ENCODE measurements at regions not wholly inside any gene's neighbourhood (a gene's known extent, or its start where the extent isn't known, plus 50 kb on each side); places are given as distances from the start of the nearest gene placed in this dataset.

GRCh38 chr3:53989451-53989850, 97.8 kb upstream of the SELENOK start:
- no peaks in the 10 kb centered on the region for H3K4me1 ChIP-seq (ENCODE audit: control insufficient read depth, insufficient read depth, low read length)
- TF ChIP-seq POLR2AphosphoS5 (IDR thresholded peaks at IDR 0.05; ENCODE audit: low read depth, low read length) = no peak
- ATAC-seq = no peak

GRCh38 chr3:53978386-53978785, 86.7 kb upstream of the SELENOK start:
- Histone ChIP-seq H3K4me1 (ENCODE audit: control insufficient read depth, insufficient read depth, low read length) (no peaks in the 10 kb centered on the region), H3K4me3 (ENCODE audit: low read depth in 2 of 2, low read length in 2 of 2) (no peak overlapping the region), H3K27me3 (ENCODE audit: control insufficient read depth, insufficient read depth, low read length) (no peaks in the 10 kb centered on the region; the same call in 1 of the 2 replicates), H3K27ac (ENCODE audit: low read length) (no peak overlapping the region), H3K36me3 (ENCODE audit: control insufficient read depth, insufficient read depth, low read length) (no peaks in the 10 kb centered on the region), H3K9me3 (ENCODE audit: control insufficient read depth, insufficient read depth, low read depth, low read length) (no peaks in the 10 kb centered on the region)
- BruUV-seq (replicated peaks) = no TSS peak
- CTCF ChIA-PET = no interaction called here
- intact Hi-C loops (cut with micrococcal nuclease; ENCODE audit: unreplicated experiment) = no loop called here
- in situ Hi-C loops (cut with HindIII; ENCODE audit: low pct_unique_long_range_greater_than_20kb, low sequenced_read_pairs) = no loop called here
- no peak for ATAC-seq
- DNase-seq (ENCODE audit: low read depth, low spot score) = no peak
- TF ChIP-seq POLR2AphosphoS5 (IDR thresholded peaks at IDR 0.05; ENCODE audit: low read depth, low read length) = no peak
- no peak for TF ChIP-seq REST (IDR thresholded peaks at IDR 0.05; ENCODE audit: insufficient read depth in 1 of 2, low read depth in 2 of 2, low read length in 1 of 2)
- TF ChIP-seq CTCF (IDR thresholded peaks at IDR 0.05) = no peak
- TF ChIP-seq TCF7L2 (IDR thresholded peaks at IDR 0.05; ENCODE audit: low read depth, low read length) = no peak
- TF ChIP-seq SIN3A (IDR thresholded peaks at IDR 0.05; ENCODE audit: borderline replicate concordance, insufficient read depth, low read depth, low read length) = no peak
- POLR2A ChIA-PET = no interaction called here

More at GRCh38 chr3:53989451-53989850, 97.8 kb upstream of the SELENOK start:
- no peak overlapping the region for H3K4me3 ChIP-seq (ENCODE audit: low read depth in 2 of 2, low read length in 2 of 2)
- DNase-seq (ENCODE audit: low read depth, low spot score) = no peak
- no peak overlapping the region for H3K27ac ChIP-seq (ENCODE audit: low read length)
- H3K27me3 ChIP-seq (ENCODE audit: control insufficient read depth, insufficient read depth, low read length) = no peaks in the 10 kb centered on the region
- in situ Hi-C loops (cut with HindIII; ENCODE audit: low pct_unique_long_range_greater_than_20kb, low sequenced_read_pairs) = no loop called here
- ChIA-PET POLR2A (no interaction called here), CTCF (no interaction called here)
- H3K9me3 ChIP-seq (ENCODE audit: control insufficient read depth, insufficient read depth, low read depth, low read length) = no peaks in the 10 kb centered on the region
- H3K36me3 ChIP-seq (ENCODE audit: control insufficient read depth, insufficient read depth, low read length) = no peaks in the 10 kb centered on the region
- no TSS peak for BruUV-seq (replicated peaks)
- intact Hi-C loops (cut with micrococcal nuclease; ENCODE audit: unreplicated experiment) = no loop called here

GRCh38 chr3:53975382-53975781, 83.7 kb upstream of the SELENOK start:
- Histone ChIP-seq H3K27me3 (ENCODE audit: control insufficient read depth, insufficient read depth, low read length) (no peaks in the 10 kb centered on the region; the same call in 1 of the 2 replicates), H3K4me3 (ENCODE audit: low read depth in 2 of 2, low read length in 2 of 2) (no peak overlapping the region), H3K9me3 (ENCODE audit: control insufficient read depth, insufficient read depth, low read depth, low read length) (no peaks in the 10 kb centered on the region), H3K36me3 (ENCODE audit: control insufficient read depth, insufficient read depth, low read length) (no peaks in the 10 kb centered on the region), H3K27ac (ENCODE audit: low read length) (no peak overlapping the region), H3K4me1 (ENCODE audit: control insufficient read depth, insufficient read depth, low read length) (no peaks in the 10 kb centered on the region)
- TF ChIP-seq CTCF (IDR thresholded peaks at IDR 0.05) (no peak), SIN3A (IDR thresholded peaks at IDR 0.05; ENCODE audit: borderline replicate concordance, insufficient read depth, low read depth, low read length) (no peak), TCF7L2 (IDR thresholded peaks at IDR 0.05; ENCODE audit: low read depth, low read length) (no peak)
- ChIA-PET POLR2A (no interaction called here), CTCF (no interaction called here)
- in situ Hi-C loops (cut with HindIII; ENCODE audit: low pct_unique_long_range_greater_than_20kb, low sequenced_read_pairs) (no loop called here), intact Hi-C loops (cut with micrococcal nuclease; ENCODE audit: unreplicated experiment) (no loop called here)
- DNase-seq (ENCODE audit: low read depth, low spot score) = no peak
- ATAC-seq = no peak
- no TSS peak for BruUV-seq (replicated peaks)
